Smooth muscle cell (in vitro differentiated cells): ENCODE measurements at regions not wholly inside any gene's neighbourhood (a gene's known extent, or its start where the extent isn't known, plus 50 kb on each side); places are given as distances from the start of the nearest gene placed in this dataset.

Source experiments
- DNase-seq: peaks from one replicate; lab custom pipeline; 2025; ENCODE audit not compliant: unreplicated experiment; lab: John Stamatoyannopoulos, UW
- H2AFZ ChIP-seq: fragments of 200-600 bp; sonication (generic); 2 replicates; pipeline ENCODE4 v1.6.0; 2016; ENCODE audit warnings: antibody characterized with exemption, low read depth, mild to moderate bottlenecking
- H3F3A ChIP-seq: fragments of 200-600 bp; sonication (generic); 2 replicates; pipeline ENCODE4 v1.6.0; 2017; ENCODE audit warnings: antibody characterized with exemption, low read depth
- H3K27ac ChIP-seq: fragments of 200-600 bp; sonication (generic); 2 replicates; pipeline ENCODE4 v1.5.1; 2016; ENCODE audit warnings: low read depth, mild to moderate bottlenecking
- H3K27me3 ChIP-seq: fragments of 200-600 bp; sonication (generic); 2 replicates; pipeline ENCODE4 v1.6.1; 2016; ENCODE audit warnings: low read depth, mild to moderate bottlenecking
- H3K36me3 ChIP-seq: fragments of 200-600 bp; sonication (generic); 2 replicates; pipeline ENCODE4 v1.5.1; 2016; ENCODE audit warnings: low read depth
- H3K4me1 ChIP-seq: fragments of 200-600 bp; sonication (generic); 2 replicates; pipeline ENCODE4 v1.5.1; 2016; ENCODE audit warnings: low read depth
- H3K4me2 ChIP-seq: fragments of 200-600 bp; sonication (generic); 2 replicates; pipeline ENCODE4 v1.6.0; 2016; ENCODE audit warnings: mild to moderate bottlenecking
- H3K4me3 ChIP-seq: fragments of 200-600 bp; sonication (generic); 2 replicates; pipeline ENCODE4 v1.5.1; 2016; ENCODE audit warnings: mild to moderate bottlenecking
- H3K79me2 ChIP-seq: fragments of 200-600 bp; sonication (generic); 2 replicates; pipeline ENCODE4 v1.6.0; 2016; ENCODE audit warnings: low read depth, mild to moderate bottlenecking
- H3K9ac ChIP-seq: fragments of 200-600 bp; sonication (generic); 2 replicates; pipeline ENCODE4 v1.6.0; 2016; ENCODE audit warnings: low read depth
- H3K9me3 ChIP-seq: fragments of 200-600 bp; sonication (generic); replicated peaks from 2 replicates; pipeline ENCODE4 v1.5.1; 2016; ENCODE audit warnings: low read depth
- H4K20me1 ChIP-seq: fragments of 200-600 bp; sonication (generic); 2 replicates; pipeline ENCODE4 v1.6.0; 2016; ENCODE audit warnings: low read depth
- WGBS: methylation state at CpG from one replicate; pipeline ENCODE4 v1.1.7; 2016; ENCODE audit warnings: low lambda C conversion rate; 5-methylcytosine and 5-hydroxymethylcytosine counted together
- TF ChIP-seq, protein P1 (sequence below): fragments of 200-600 bp; sonication (generic); IDR thresholded peaks from 2 replicates; pipeline ENCODE4 v1.5.1; 2017; ENCODE audit warnings: borderline replicate concordance, mild to moderate bottlenecking, antibody characterized with exemption; ENCODE audit not compliant: insufficient read depth, poor library complexity, severe bottlenecking

GRCh38 chr1:68745451-68745850 lies 248.6 kb upstream of the DEPDC1 start:
- TF ChIP-seq, protein P1, sequence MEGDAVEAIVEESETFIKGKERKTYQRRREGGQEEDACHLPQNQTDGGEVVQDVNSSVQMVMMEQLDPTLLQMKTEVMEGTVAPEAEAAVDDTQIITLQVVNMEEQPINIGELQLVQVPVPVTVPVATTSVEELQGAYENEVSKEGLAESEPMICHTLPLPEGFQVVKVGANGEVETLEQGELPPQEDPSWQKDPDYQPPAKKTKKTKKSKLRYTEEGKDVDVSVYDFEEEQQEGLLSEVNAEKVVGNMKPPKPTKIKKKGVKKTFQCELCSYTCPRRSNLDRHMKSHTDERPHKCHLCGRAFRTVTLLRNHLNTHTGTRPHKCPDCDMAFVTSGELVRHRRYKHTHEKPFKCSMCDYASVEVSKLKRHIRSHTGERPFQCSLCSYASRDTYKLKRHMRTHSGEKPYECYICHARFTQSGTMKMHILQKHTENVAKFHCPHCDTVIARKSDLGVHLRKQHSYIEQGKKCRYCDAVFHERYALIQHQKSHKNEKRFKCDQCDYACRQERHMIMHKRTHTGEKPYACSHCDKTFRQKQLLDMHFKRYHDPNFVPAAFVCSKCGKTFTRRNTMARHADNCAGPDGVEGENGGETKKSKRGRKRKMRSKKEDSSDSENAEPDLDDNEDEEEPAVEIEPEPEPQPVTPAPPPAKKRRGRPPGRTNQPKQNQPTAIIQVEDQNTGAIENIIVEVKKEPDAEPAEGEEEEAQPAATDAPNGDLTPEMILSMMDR, result no peak
- Histone ChIP-seq H3K79me2 (no peaks in the 10 kb centered on the region), H3K4me3 (no peak overlapping the region), H3K4me1 (no peaks in the 10 kb centered on the region), H3K27ac (no peak overlapping the region), H3K4me2 (no peak overlapping the region), H3K36me3 (no peaks in the 10 kb centered on the region), H3K9me3 (no peaks in the 10 kb centered on the region), H4K20me1 (no peaks in the 10 kb centered on the region), H3F3A (no peaks in the 10 kb centered on the region), H3K9ac (no peak overlapping the region), H2AFZ (no peak overlapping the region), H3K27me3 (no peaks in the 10 kb centered on the region)
- 83% methylated on average over 1 of the region's 1 CpG for WGBS
- no peak for DNase-seq

DNA sequence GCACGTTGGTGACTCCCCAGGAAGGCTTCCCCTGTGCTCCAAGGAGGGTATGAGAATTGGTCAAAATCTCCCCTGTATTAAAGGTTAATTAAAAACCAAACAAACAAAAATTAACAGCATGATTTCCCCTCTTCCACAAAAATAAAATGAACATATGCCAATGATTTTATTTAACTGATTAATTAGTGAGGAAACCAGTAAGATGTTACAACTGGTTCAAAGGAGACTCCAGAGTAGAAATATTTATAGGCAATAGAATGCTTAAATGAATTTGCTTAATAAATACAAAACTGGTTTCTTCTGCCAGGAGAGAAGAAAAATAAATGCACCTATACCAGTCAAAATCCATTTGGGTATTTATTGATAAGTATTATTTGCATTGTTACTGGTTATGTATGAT lies 249.5 kb upstream of the DEPDC1 start:
- no peak overlapping the region for H2AFZ ChIP-seq
- no peaks in the 10 kb centered on the region for H3K9me3 ChIP-seq
- H3K4me3 ChIP-seq, result no peak overlapping the region
- H3K9ac ChIP-seq, result no peak overlapping the region
- no peaks in the 10 kb centered on the region for H3K27me3 ChIP-seq
- no peaks in the 10 kb centered on the region for H3K4me1 ChIP-seq
- H3K36me3 ChIP-seq, result no peaks in the 10 kb centered on the region
- no peaks in the 10 kb centered on the region for H4K20me1 ChIP-seq
- H3K27ac ChIP-seq, result no peak overlapping the region
- H3F3A ChIP-seq, result no peaks in the 10 kb centered on the region
- 85% methylated on average over 1 of the region's 1 CpG for WGBS
- no peak overlapping the region for H3K4me2 ChIP-seq
- H3K79me2 ChIP-seq, result no peaks in the 10 kb centered on the region
- TF ChIP-seq, protein P1, result no peak
- DNase-seq, result no peak

DNA sequence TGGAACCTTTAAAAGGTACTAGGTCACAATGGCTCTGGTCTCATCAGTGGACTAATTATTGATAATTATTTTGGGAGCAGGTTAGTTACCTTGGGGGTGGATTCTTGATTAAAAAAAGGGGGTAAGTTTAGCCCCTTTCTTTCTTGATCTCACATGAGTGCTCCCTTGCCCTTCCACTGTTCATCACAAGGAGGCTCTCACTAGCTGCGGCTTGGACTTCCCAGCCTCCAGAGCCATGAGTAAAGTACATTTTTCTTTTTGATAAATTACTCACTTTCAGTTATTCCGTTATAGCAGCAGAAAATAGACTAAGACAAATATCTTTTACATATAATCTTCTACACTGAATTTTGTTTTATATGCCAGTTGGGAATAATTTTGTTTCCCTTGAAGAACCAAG lies 254.8 kb upstream of the DEPDC1 start:
- Histone ChIP-seq H3K4me1 (no peaks in the 10 kb centered on the region), H3K4me2 (no peak overlapping the region), H3K9me3 (no peaks in the 10 kb centered on the region), H3K36me3 (no peaks in the 10 kb centered on the region), H3K4me3 (no peak overlapping the region), H3K27ac (no peak overlapping the region), H2AFZ (no peak overlapping the region), H3F3A (no peaks in the 10 kb centered on the region), H3K79me2 (no peaks in the 10 kb centered on the region), H3K27me3 (no peaks in the 10 kb centered on the region), H3K9ac (no peak overlapping the region), H4K20me1 (no peaks in the 10 kb centered on the region)
- DNase-seq, result no peak
- WGBS, result 87% methylated on average over 2 of the region's 2 CpGs
- TF ChIP-seq, protein P1, result peak; percentile 7

GRCh38 chr1:68758666-68759209 lies 261.9 kb upstream of the DEPDC1 start:
- Histone ChIP-seq H3K9ac (no peak overlapping the region), H3K27ac (no peak overlapping the region), H3F3A (no peaks in the 10 kb centered on the region), H3K4me3 (no peak overlapping the region), H3K4me1 (no peaks in the 10 kb centered on the region), H3K9me3 (no peaks in the 10 kb centered on the region), H3K4me2 (no peak overlapping the region), H3K36me3 (no peaks in the 10 kb centered on the region), H2AFZ (no peak overlapping the region), H3K79me2 (no peaks in the 10 kb centered on the region), H4K20me1 (no peaks in the 10 kb centered on the region), H3K27me3 (no peaks in the 10 kb centered on the region)
- no peak for DNase-seq
- 94% methylated on average over 1 of the region's 1 CpG for WGBS
- TF ChIP-seq, protein P1, result no peak
